T-cell (primary cell): ENCODE measurements at regions not wholly inside any gene's neighbourhood (a gene's known extent, or its start where the extent isn't known, plus 50 kb on each side); places are given as distances from the start of the nearest gene placed in this dataset.
A peak's percentile ranks its signal among the peaks of the same experiment; 100 is the strongest.

ENCODE experiments used
- ATAC-seq, 4 experiments: fragments of 200-7000 bp in 3 of 4; fragments of 150-1000 bp in 1 of 4; cut with Tn5 transposase; replicated peaks in 1 of 4; 1 replicate in 3 of 4; 2 replicates in 1 of 4; pipeline ENCODE4 v1.10.0; 2021; ENCODE audit warnings: moderate library complexity in 3 of 4, mild to moderate bottlenecking in 2 of 4, moderate number of reproducible peaks in 1 of 4
- CTCF ChIA-PET, 2 donors: fragments of 300-600 bp; sonication (Branson Sonifier 250); formaldehyde crosslinking; loops; one replicate each; lab custom pipeline; 2022; ENCODE audit warnings: antibody characterized with exemption in 2 of 2; lab: Charles Lee
- POLR2A ChIA-PET, 2 donors: fragments of 300-600 bp; sonication (Branson Sonifier 250); formaldehyde crosslinking; loops; one replicate each; lab custom pipeline; 2022; ENCODE audit warnings: antibody characterized with exemption in 2 of 2; lab: Charles Lee
- DNase-seq, 35 experiments: peaks; one replicate each; pipeline versions ENCODE4 v3.0.0 to v3.0.0-alpha.2; 2013 to 2023
- H3K27ac ChIP-seq: one replicate; pipeline ENCODE4 v1.5.1; 2013; ENCODE audit warnings: low read length
- H3K27me3 ChIP-seq, 2 experiments: replicated peaks in 1 of 2; 1 replicate in 1 of 2; 2 replicates in 1 of 2; pipeline versions ENCODE4 v1.6.1 to v1.7.0; 2013; ENCODE audit warnings: low read length in 1 of 2, mixed read lengths in 1 of 2; ENCODE audit not compliant: control insufficient read depth in 2 of 2, insufficient read depth in 2 of 2; ENCODE audit errors: extremely low read depth in 1 of 2
- H3K36me3 ChIP-seq, 2 donors: 1 replicate in 1 of 2; 2 replicates in 1 of 2; pipeline versions ENCODE4 v1.6.1 to v1.7.0; 2013; ENCODE audit warnings: low read length in 1 of 2; ENCODE audit not compliant: control insufficient read depth in 2 of 2, insufficient read depth in 1 of 2; ENCODE audit errors: extremely low read depth in 1 of 2
- H3K4me1 ChIP-seq, 2 experiments: 1 replicate in 1 of 2; 2 replicates in 1 of 2; pipeline versions ENCODE4 v1.6.1 to v1.7.0; 2013; ENCODE audit warnings: low read length in 2 of 2, mixed read lengths in 1 of 2; ENCODE audit not compliant: insufficient read depth in 2 of 2, control insufficient read depth in 1 of 2; ENCODE audit errors: extremely low read depth in 1 of 2
- H3K4me3 ChIP-seq, 2 donors: 1 replicate in 1 of 2; 2 replicates in 1 of 2; pipeline versions ENCODE4 v1.5.1 to v1.7.0; 2013; ENCODE audit warnings: mild to moderate bottlenecking in 2 of 2, low read length in 1 of 2, moderate library complexity in 1 of 2; ENCODE audit not compliant: control insufficient read depth in 1 of 2; ENCODE audit errors: extremely low read depth in 1 of 2
- H3K9me3 ChIP-seq: 2 replicates; pipeline ENCODE4 v1.7.0; 2013
- H3K27ac Mint-ChIP-seq, 2 donors: one replicate each; pipeline ENCODE4 v1.8.0; 2020 to 2021; ENCODE audit warnings: mild to moderate bottlenecking in 2 of 2, mixed read lengths in 2 of 2
- H3K27me3 Mint-ChIP-seq, 2 donors: one replicate each; pipeline ENCODE4 v1.8.0; 2021 to 2022; ENCODE audit warnings: mixed read lengths in 2 of 2
- H3K36me3 Mint-ChIP-seq: one replicate; pipeline ENCODE4 v1.8.0; 2021; ENCODE audit warnings: mixed read lengths
- H3K4me1 Mint-ChIP-seq, 3 donors: one replicate each; pipeline ENCODE4 v1.8.0; 2020 to 2022; ENCODE audit warnings: mixed read lengths in 3 of 3, mild to moderate bottlenecking in 1 of 3
- H3K4me3 Mint-ChIP-seq, 3 donors: one replicate each; pipeline ENCODE4 v1.8.0; 2020 to 2022; ENCODE audit warnings: mild to moderate bottlenecking in 3 of 3, mixed read lengths in 3 of 3, moderate library complexity in 3 of 3
- H3K9me3 Mint-ChIP-seq, 3 donors: one replicate each; pipeline ENCODE4 v1.8.0; 2020 to 2022; ENCODE audit warnings: mixed read lengths in 3 of 3
- WGBS: methylation state at CpG from one replicate; pipeline ENCODE4 v1.1.5; 2013; ENCODE audit warnings: missing lambda C conversion rate; ENCODE audit not compliant: insufficient coverage; 5-methylcytosine and 5-hydroxymethylcytosine counted together

DNA sequence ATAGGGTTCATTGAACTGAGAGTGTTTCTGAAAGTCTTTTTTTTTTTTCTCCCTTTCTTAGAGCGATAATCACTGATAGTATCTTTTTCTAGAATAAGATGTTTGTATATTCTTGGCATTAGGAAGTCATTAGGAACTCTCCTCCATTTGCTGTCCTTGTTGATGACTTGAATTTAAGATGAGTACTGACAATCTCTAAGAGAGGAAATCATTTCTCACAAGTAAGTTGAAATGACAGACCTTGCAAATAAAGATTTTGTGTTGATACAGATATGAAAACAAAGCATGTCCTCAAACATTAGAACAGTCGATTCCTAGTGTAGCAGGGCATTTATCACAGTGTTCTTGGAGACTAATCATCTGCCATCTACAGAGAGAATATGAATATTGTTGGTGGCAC is 458.4 kb upstream of the SYT1 start:
- H3K4me3 ChIP-seq, result no peak overlapping the region
- Mint-ChIP-seq H3K36me3 (no peaks in the 10 kb centered on the region), H3K27ac (no peak overlapping the region), H3K4me3 (no peak overlapping the region), H3K4me1 (no peaks in the 10 kb centered on the region), H3K9me3 (peaks cover 4 to 13% (median 6%) of the 10 kb centered on the region in 3 donors), H3K27me3 (no peaks in the 10 kb centered on the region)
- WGBS, result 100% methylated on average over 1 of the region's 2 CpGs
- no peak overlapping the region for H3K27ac ChIP-seq
- ChIA-PET POLR2A (no interaction called here), CTCF (no interaction called here)
- no peaks in the 10 kb centered on the region for H3K27me3 ChIP-seq
- no peak for DNase-seq
- no peaks in the 10 kb centered on the region for H3K36me3 ChIP-seq
- no peak for ATAC-seq
- H3K4me1 ChIP-seq, result no peaks in the 10 kb centered on the region
- H3K9me3 ChIP-seq, result no peaks in the 10 kb centered on the region

DNA sequence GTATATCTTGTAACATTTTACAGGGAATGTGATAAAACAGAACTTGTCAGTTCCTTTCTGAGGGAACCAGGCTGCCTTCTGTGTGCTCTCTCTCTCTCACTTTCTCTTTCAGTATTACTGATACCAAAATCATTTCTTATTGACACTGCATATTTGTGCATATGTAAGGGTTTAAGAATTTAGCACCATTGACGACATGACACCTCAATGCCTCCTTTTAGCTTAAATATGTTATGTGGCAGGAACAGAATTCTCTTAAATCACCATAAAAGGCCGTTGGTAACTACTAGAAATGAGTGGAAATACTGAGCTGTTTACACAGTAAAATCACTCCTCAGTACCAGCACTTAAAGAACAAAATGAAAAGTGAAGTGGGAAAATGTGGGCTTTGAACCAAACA is 457.7 kb upstream of the SYT1 start:
- no peaks in the 10 kb centered on the region for H3K36me3 ChIP-seq
- Mint-ChIP-seq H3K27me3 (no peaks in the 10 kb centered on the region), H3K4me3 (no peak overlapping the region), H3K4me1 (no peaks in the 10 kb centered on the region), H3K36me3 (no peaks in the 10 kb centered on the region), H3K9me3 (peaks cover 4 to 13% (median 10%) of the 10 kb centered on the region in 3 donors), H3K27ac (no peak overlapping the region)
- no peaks in the 10 kb centered on the region for H3K27me3 ChIP-seq
- no peak for DNase-seq
- WGBS, result no CpG with 5 or more reads among the region's 2 CpGs
- no peaks in the 10 kb centered on the region for H3K9me3 ChIP-seq
- no peak overlapping the region for H3K4me3 ChIP-seq
- ChIA-PET CTCF (no interaction called here), POLR2A (no interaction called here)
- no peaks in the 10 kb centered on the region for H3K4me1 ChIP-seq
- H3K27ac ChIP-seq, result no peak overlapping the region
- no peak for ATAC-seq

- Mint-ChIP-seq H3K4me3 (no peak overlapping the region), H3K9me3 (peaks cover 2 to 10% (median 9%) of the 10 kb centered on the region in 3 donors), H3K36me3 (no peaks in the 10 kb centered on the region), H3K4me1 (no peaks in the 10 kb centered on the region), H3K27ac (no peak overlapping the region), H3K27me3 (no peaks in the 10 kb centered on the region)
- Histone ChIP-seq H3K36me3 (no peaks in the 10 kb centered on the region), H3K27ac (no peak overlapping the region), H3K4me1 (no peaks in the 10 kb centered on the region), H3K4me3 (no peak overlapping the region), H3K9me3 (no peaks in the 10 kb centered on the region), H3K27me3 (no peaks in the 10 kb centered on the region)
- ChIA-PET POLR2A (interaction anchor here in 1 of 2 donors (0.9 kb wide), 1 partner anchor 346 kb away, joined by 5 read pairs; no protein-coding TSS in a partner anchor), CTCF (no interaction called here)
- no CpG with 5 or more reads among the region's 2 CpGs for WGBS
- ATAC-seq, result no peak
- no peak for DNase-seq
Observed at GRCh38 chr12:78407722-78408121, 456.9 kb upstream of the SYT1 start.

GRCh38 chr12:78414071-78414470 is 450.5 kb upstream of the SYT1 start:
- no peak overlapping the region for H3K4me3 ChIP-seq
- CTCF ChIA-PET, result no interaction called here
- no peak overlapping the region for H3K27ac Mint-ChIP-seq

DNA sequence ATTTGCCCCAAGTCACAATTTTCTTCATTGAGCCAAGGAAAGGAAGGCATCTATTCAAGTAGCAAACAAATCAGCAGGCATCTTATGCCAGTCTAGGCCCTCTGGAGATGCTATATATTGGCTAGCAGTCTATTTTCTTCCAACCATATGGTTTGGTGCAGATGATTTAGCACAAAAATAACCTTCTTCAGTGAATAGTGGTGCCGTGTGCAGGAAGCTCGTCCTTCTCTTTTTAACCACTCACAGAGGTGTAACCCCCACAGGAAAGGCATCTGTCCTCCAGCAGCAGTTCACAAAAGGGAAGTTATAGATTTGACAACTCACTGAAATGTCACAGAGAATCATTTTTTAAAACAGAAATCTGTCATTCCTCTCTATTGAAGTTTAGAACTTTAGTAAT is 445.7 kb upstream of the SYT1 start:
- Histone ChIP-seq H3K27ac (no peak overlapping the region), H3K4me1 (no peaks in the 10 kb centered on the region), H3K27me3 (no peaks in the 10 kb centered on the region), H3K4me3 (no peak overlapping the region), H3K36me3 (no peaks in the 10 kb centered on the region), H3K9me3 (no peaks in the 10 kb centered on the region)
- Mint-ChIP-seq H3K27ac (no peak overlapping the region), H3K9me3 (peaks cover 8 to 24% (median 9%) of the 10 kb centered on the region in 3 donors), H3K36me3 (no peaks in the 10 kb centered on the region), H3K27me3 (no peaks in the 10 kb centered on the region), H3K4me3 (no peak overlapping the region), H3K4me1 (no peaks in the 10 kb centered on the region)
- ChIA-PET CTCF (no interaction called here), POLR2A (no interaction called here)
- no peak for ATAC-seq
- DNase-seq, result peak in 1 of 35 experiments; percentile 1
- WGBS, result no CpG with 5 or more reads among the region's 2 CpGs

More at GRCh38 chr12:78414071-78414470, 450.5 kb upstream of the SYT1 start:
- H3K36me3 ChIP-seq, result no peaks in the 10 kb centered on the region
- H3K4me1 ChIP-seq, result no peaks in the 10 kb centered on the region
- no peaks in the 10 kb centered on the region for H3K27me3 ChIP-seq
- DNase-seq (no peak), ATAC-seq (no peak)
- H3K27me3 Mint-ChIP-seq, result no peaks in the 10 kb centered on the region
- H3K4me1 Mint-ChIP-seq, result no peaks in the 10 kb centered on the region
- no peak overlapping the region for H3K4me3 Mint-ChIP-seq
- 100% methylated on average over 1 of the region's 1 CpG for WGBS
- peaks cover 4 to 15% (median 10%) of the 10 kb centered on the region in 3 donors for H3K9me3 Mint-ChIP-seq
- H3K27ac ChIP-seq, result no peak overlapping the region
- POLR2A ChIA-PET, result interaction anchor here in 1 of 2 donors (0.5 kb wide), 1 partner anchor 102 kb away, joined by 7 read pairs; no protein-coding TSS in a partner anchor
- no peaks in the 10 kb centered on the region for H3K9me3 ChIP-seq
- no peaks in the 10 kb centered on the region for H3K36me3 Mint-ChIP-seq

- Mint-ChIP-seq H3K27ac (no peak overlapping the region), H3K4me1 (no peaks in the 10 kb centered on the region), H3K9me3 (peaks cover 8 to 24% (median 9%) of the 10 kb centered on the region in 3 donors), H3K27me3 (no peaks in the 10 kb centered on the region), H3K4me3 (no peak overlapping the region), H3K36me3 (no peaks in the 10 kb centered on the region)
- DNase-seq, result no peak
- no peak for ATAC-seq
- no peaks in the 10 kb centered on the region for H3K9me3 ChIP-seq
- H3K27ac ChIP-seq, result no peak overlapping the region
- no peaks in the 10 kb centered on the region for H3K4me1 ChIP-seq
- H3K4me3 ChIP-seq, result no peak overlapping the region
- CTCF ChIA-PET, result interaction anchor here in 1 of 2 donors (0.6 kb wide), 1 partner anchor 1269 kb away, joined by 3 read pairs; no protein-coding TSS in a partner anchor
- no CpG with 5 or more reads among the region's 3 CpGs for WGBS
- POLR2A ChIA-PET, result no interaction called here
- no peaks in the 10 kb centered on the region for H3K27me3 ChIP-seq
- H3K36me3 ChIP-seq, result no peaks in the 10 kb centered on the region
Observed at GRCh38 chr12:78419513-78419912, 445.1 kb upstream of the SYT1 start.

DNA sequence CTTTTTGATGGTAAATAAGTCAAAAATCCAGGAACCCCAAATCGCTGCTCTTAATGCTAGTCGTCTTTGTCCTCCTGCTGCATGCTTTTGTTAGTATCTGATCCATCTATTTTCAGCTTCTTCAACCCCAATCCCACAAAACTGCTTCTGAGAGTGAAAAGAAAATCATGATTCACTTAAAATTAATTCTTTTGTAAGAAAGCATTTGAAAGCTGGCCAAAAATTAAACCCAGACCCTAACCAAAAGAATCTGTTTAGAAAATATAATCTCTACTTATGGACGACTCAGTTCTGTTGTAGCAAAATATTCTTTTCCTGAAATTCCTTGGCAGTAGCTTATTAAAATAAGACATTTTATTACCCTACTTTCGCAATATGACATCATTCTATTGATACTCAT is 443.6 kb upstream of the SYT1 start:
- H3K9me3 Mint-ChIP-seq, result peaks cover 5 to 21% (median 8%) of the 10 kb centered on the region in 3 donors
- H3K4me3 Mint-ChIP-seq, result no peak overlapping the region
- no peak overlapping the region for H3K27ac ChIP-seq
- CTCF ChIA-PET, result no interaction called here
- H3K27ac Mint-ChIP-seq, result no peak overlapping the region
- H3K27me3 Mint-ChIP-seq, result no peaks in the 10 kb centered on the region
- WGBS, result no CpG with 5 or more reads among the region's 4 CpGs
- no peak for DNase-seq
- H3K36me3 ChIP-seq, result no peaks in the 10 kb centered on the region
- no peaks in the 10 kb centered on the region for H3K9me3 ChIP-seq
- no peaks in the 10 kb centered on the region for H3K4me1 Mint-ChIP-seq
- no peaks in the 10 kb centered on the region for H3K36me3 Mint-ChIP-seq
- H3K4me1 ChIP-seq, result no peaks in the 10 kb centered on the region
- no peak for ATAC-seq
- POLR2A ChIA-PET, result no interaction called here
- no peaks in the 10 kb centered on the region for H3K27me3 ChIP-seq
- H3K4me3 ChIP-seq, result no peak overlapping the region
